BJ (cell line): ENCODE measurements at regions not wholly inside any gene's neighbourhood (a gene's known extent, or its start where the extent isn't known, plus 50 kb on each side); places are given as distances from the start of the nearest gene placed in this dataset.
"Not testable (repeated sequence)": the region's sequence is repeated elsewhere in the genome, so short reads cannot be mapped to it uniquely, and the experiment has no call there.

Source experiments
- CTCF ChIA-PET: fragments of 350-600 bp; formaldehyde crosslinking; extraction: SDS; loops from one replicate; lab custom pipeline; 2021; ENCODE audit warnings: antibody characterized with exemption, inconsistent platforms; lab: Yijun Ruan, JAX
- POLR2A ChIA-PET: fragments of 300-600 bp; sonication (Branson Sonifier 250); formaldehyde crosslinking; extraction: SDS; loops from one replicate; lab custom pipeline; 2021; ENCODE audit warnings: antibody characterized with exemption; lab: Charles Lee
- DNase-seq: peaks from one replicate; pipeline ENCODE4 v3.0.0-alpha.2; 2011; ENCODE audit warnings: low read depth
- H3K27me3 ChIP-seq: 2 replicates; pipeline ENCODE4 v1.6.0; 2011; ENCODE audit warnings: low read length; ENCODE audit not compliant: control insufficient read depth, insufficient read depth
- H3K36me3 ChIP-seq: 2 replicates; pipeline ENCODE4 v1.5.1; 2011; ENCODE audit warnings: low read length; ENCODE audit not compliant: control insufficient read depth, insufficient read depth
- H3K4me3 ChIP-seq: 2 replicates; pipeline ENCODE4 v1.5.1; 2011; ENCODE audit warnings: low read depth, mild to moderate bottlenecking, control low read depth, low read length
- TF ChIP-seq, protein P1 (sequence below): IDR thresholded peaks from 2 replicates; pipeline ENCODE4 v1.5.1; 2011; ENCODE audit warnings: low read depth, mild to moderate bottlenecking, control low read depth, inconsistent platforms, low read length, moderate library complexity; ENCODE audit not compliant: insufficient read depth

DNA sequence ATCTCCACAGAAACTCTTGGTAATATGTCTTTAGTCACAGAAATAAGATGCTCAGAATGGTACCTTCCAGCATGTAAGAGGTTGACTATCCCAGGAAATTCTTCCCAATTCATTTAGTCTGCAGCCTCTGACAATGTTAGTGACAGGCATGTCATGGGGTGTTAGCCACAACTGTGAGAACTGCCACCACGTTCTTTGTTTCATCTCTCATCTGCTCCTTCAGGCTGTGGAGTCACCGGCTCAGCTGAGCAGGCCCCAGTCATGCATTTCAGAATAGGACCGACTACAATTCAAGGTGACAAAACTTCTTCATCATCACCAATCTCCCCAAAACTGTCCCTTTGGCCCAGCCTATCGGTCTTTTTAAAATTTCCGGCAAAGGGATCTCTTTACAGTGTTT lies 167.5 kb downstream of the AKAIN1 start:
- DNase-seq, result no peak
- Histone ChIP-seq H3K27me3 (no peaks in the 10 kb centered on the region), H3K36me3 (no peaks in the 10 kb centered on the region), H3K4me3 (no peak overlapping the region)
- POLR2A ChIA-PET, result no interaction called here
- TF ChIP-seq, protein P1, sequence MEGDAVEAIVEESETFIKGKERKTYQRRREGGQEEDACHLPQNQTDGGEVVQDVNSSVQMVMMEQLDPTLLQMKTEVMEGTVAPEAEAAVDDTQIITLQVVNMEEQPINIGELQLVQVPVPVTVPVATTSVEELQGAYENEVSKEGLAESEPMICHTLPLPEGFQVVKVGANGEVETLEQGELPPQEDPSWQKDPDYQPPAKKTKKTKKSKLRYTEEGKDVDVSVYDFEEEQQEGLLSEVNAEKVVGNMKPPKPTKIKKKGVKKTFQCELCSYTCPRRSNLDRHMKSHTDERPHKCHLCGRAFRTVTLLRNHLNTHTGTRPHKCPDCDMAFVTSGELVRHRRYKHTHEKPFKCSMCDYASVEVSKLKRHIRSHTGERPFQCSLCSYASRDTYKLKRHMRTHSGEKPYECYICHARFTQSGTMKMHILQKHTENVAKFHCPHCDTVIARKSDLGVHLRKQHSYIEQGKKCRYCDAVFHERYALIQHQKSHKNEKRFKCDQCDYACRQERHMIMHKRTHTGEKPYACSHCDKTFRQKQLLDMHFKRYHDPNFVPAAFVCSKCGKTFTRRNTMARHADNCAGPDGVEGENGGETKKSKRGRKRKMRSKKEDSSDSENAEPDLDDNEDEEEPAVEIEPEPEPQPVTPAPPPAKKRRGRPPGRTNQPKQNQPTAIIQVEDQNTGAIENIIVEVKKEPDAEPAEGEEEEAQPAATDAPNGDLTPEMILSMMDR, result no peak
- CTCF ChIA-PET, result no interaction called here

DNA sequence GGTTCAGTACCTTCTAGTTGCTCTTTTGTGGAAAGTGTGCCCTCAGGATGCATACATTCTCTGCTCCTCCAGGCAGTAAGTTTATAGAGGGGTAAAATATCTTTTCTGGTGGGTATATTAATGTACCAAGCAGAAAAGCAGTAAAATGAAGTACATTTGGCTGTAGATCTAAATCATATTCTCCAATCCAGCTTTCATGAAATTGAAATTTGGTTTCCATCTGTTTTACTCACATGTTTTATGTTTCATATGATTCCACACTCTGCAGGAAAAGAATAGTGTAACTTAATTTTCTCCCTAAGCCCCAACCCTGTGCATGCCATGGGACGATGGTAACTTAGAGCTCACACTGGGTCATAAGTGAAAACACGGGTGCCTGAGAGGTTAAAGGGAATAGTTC lies 172.3 kb downstream of the AKAIN1 start:
- H3K36me3 ChIP-seq, result no peaks in the 10 kb centered on the region
- CTCF ChIA-PET, result no interaction called here
- H3K27me3 ChIP-seq, result no peaks in the 10 kb centered on the region
- TF ChIP-seq, protein P1, result no peak
- no peak for DNase-seq
- H3K4me3 ChIP-seq, result no peak overlapping the region
- POLR2A ChIA-PET, result no interaction called here

DNA sequence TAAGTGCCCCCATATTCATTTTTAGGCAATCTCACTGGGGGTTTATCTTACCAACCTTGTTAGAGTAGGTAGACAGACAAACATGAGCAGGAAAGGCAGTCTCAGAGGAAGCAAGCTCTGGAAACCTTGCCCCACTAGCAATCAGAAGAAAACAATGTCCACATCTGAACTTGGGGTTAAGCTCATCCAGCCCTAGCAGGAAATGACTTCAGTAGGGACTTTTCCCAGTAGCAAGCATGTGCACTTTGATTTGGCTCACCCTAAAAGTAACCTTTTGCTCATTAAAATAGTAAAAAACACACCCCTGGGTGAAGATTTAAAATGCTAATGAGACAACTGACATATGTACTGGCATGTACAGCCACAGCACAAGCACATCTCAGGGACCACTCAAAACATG lies 175.5 kb downstream of the AKAIN1 start:
- H3K27me3 ChIP-seq, result no peaks in the 10 kb centered on the region
- TF ChIP-seq, protein P1, result no peak
- DNase-seq, result no peak
- no peak overlapping the region for H3K4me3 ChIP-seq
- POLR2A ChIA-PET, result no interaction called here
- H3K36me3 ChIP-seq, result no peaks in the 10 kb centered on the region
- CTCF ChIA-PET, result no interaction called here

GRCh38 chr18:5015213-5015612 lies 181.8 kb downstream of the AKAIN1 start:
- TF ChIP-seq, protein P1, result no peak
- Histone ChIP-seq H3K36me3 (no peaks in the 10 kb centered on the region), H3K27me3 (no peaks in the 10 kb centered on the region), H3K4me3 (no peak overlapping the region)
- POLR2A ChIA-PET, result no interaction called here
- CTCF ChIA-PET, result no interaction called here
- DNase-seq, result no peak

DNA sequence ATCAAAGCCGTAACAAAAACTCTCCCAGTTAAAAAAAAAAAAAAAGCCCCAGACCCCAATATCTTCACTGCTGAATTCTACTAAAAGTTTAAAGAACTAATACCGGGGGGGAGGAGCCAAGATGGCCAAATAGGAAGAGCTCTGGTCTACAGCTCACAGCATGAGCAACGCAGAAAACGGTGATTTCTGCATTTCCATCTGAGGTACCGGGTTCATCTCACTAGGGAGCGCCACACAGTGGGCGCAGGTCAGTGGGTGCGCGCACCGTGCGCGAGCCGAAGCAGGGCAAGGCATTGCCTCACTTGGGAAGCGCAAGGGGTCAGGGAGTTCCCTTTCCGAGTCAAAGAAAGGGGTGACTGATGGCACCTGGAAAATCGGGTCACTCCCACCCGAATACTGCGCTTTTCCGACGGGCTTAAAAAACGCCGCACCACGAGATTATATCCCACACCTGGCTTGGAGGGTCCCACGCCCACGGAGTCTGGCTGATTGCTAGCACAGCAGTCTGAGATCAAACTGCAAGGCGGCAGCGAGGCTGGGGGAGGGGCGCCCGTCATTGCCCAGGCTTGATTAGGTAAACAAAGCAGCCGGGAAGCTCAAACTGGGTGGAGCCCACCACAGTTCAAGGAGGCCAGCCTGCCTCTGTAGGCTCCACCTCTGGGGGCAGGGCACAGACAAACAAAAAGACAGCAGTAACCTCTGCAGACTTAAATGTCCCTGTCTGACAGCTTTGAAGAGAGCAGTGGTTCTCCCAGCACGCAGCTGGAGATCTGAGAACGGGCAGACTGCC lies 192.8 kb downstream of the AKAIN1 start:
- H3K27me3 ChIP-seq, CTCF ChIA-PET, H3K4me3 ChIP-seq, DNase-seq, POLR2A ChIA-PET, H3K36me3 ChIP-seq: not testable (repeated sequence)

DNA sequence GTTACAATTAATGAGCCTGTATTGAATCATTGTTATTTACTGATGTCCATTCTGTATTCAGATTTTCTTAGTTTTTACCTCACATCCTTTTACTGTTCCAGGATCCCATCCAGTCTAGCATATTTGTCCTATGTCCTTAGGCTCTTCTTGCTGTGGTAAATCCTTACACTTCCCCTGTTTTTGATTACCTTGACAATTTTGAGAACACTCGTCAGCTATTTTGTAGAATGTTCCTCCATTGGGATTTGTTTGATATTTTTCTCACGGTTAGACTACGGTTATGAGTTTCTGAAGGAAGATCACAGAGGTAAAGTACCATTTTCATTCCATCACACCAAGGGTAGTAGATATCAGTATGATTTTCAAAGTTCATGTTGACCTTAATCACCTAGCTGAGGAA lies 202.3 kb downstream of the AKAIN1 start:
- Histone ChIP-seq H3K27me3 (no peaks in the 10 kb centered on the region), H3K4me3 (no peak overlapping the region), H3K36me3 (no peaks in the 10 kb centered on the region)
- CTCF ChIA-PET, result no interaction called here
- TF ChIP-seq, protein P1, result no peak
- no peak for DNase-seq
- POLR2A ChIA-PET, result no interaction called here
